GM12873 (cell line): ENCODE measurements at regions not wholly inside any gene's neighbourhood (a gene's known extent, or its start where the extent isn't known, plus 50 kb on each side); places are given as distances from the start of the nearest gene placed in this dataset.
A peak's percentile ranks its signal among the peaks of the same experiment; 100 is the strongest.

Experiments
- CTCF ChIP-seq: IDR thresholded peaks from 2 replicates; pipeline ENCODE4 v1.5.1; 2012; ENCODE audit warnings: low read depth, mild to moderate bottlenecking, moderate library complexity, low read length, control low read depth; ENCODE audit not compliant: insufficient read depth; ENCODE audit errors: missing control alignments

- TF ChIP-seq CTCF = peak; percentile 79
Observed at GRCh38 chr15:38002883-38003477, 68.5 kb downstream of the TMCO5A start.

- TF ChIP-seq CTCF = no peak
Observed at GRCh38 chr15:38004218-38004861, 69.9 kb downstream of the TMCO5A start.

GRCh38 chr15:38005953-38006808, 71.7 kb downstream of the TMCO5A start:
- no peak for TF ChIP-seq CTCF

GRCh38 chr15:38010395-38010794, 76.0 kb downstream of the TMCO5A start:
- TF ChIP-seq CTCF = no peak

GRCh38 chr15:38012894-38013293, 78.5 kb downstream of the TMCO5A start:
- no peak for TF ChIP-seq CTCF

GRCh38 chr15:38017721-38018120, 83.3 kb downstream of the TMCO5A start:
- TF ChIP-seq CTCF = no peak

GRCh38 chr15:38019066-38019465, 84.6 kb downstream of the TMCO5A start:
- no peak for TF ChIP-seq CTCF
